B cell (primary cell): ENCODE measurements at regions not wholly inside any gene's neighbourhood (a gene's known extent, or its start where the extent isn't known, plus 50 kb on each side); places are given as distances from the start of the nearest gene placed in this dataset.

Experiments
- ATAC-seq: fragments of 200-7000 bp; cut with Tn5 transposase; one replicate; pipeline ENCODE4 v1.10.0; 2021; ENCODE audit warnings: low read depth, mild to moderate bottlenecking, moderate number of reproducible peaks, moderate library complexity
- CTCF ChIA-PET: fragments of 350-600 bp; sonication (Branson Sonifier 250); formaldehyde crosslinking; loops from one replicate; lab custom pipeline; 2021; ENCODE audit warnings: antibody characterized with exemption, inconsistent platforms; lab: Charles Lee
- POLR2A ChIA-PET: fragments of 350-600 bp; sonication (Branson Sonifier 250); formaldehyde crosslinking; loops from one replicate; lab custom pipeline; 2021; ENCODE audit warnings: antibody characterized with exemption; lab: Charles Lee
- DNase-seq: peaks from one replicate; pipeline ENCODE4 v3.0.0; 2013
- H2AFZ ChIP-seq: 2 replicates; pipeline ENCODE4 v1.6.1; 2012; ENCODE audit warnings: mild to moderate bottlenecking, low read depth, low read length; ENCODE audit not compliant: insufficient read depth, poor library complexity, severe bottlenecking
- H3K27ac ChIP-seq, 2 donors: 1 replicate in 1 of 2; 2 replicates in 1 of 2; pipeline ENCODE4 v1.5.1; 2012 to 2013; ENCODE audit warnings: low read length in 2 of 2, mild to moderate bottlenecking in 2 of 2, moderate library complexity in 1 of 2
- H3K27me3 ChIP-seq, 4 experiments: fragments of 200-600 bp in 1 of 4; sonication (generic) in 1 of 4; replicated peaks in 1 of 4; 1 replicate in 2 of 4; 2 replicates in 2 of 4; pipeline versions ENCODE4 v1.6.1 to v1.7.0; 2013 to 2016; ENCODE audit warnings: low read length in 3 of 4, mild to moderate bottlenecking in 2 of 4, mixed read lengths in 1 of 4, moderate library complexity in 1 of 4; ENCODE audit not compliant: insufficient read depth in 4 of 4, control insufficient read depth in 3 of 4; ENCODE audit errors: control extremely low read depth in 1 of 4
- H3K36me3 ChIP-seq, 2 experiments: replicated peaks in 1 of 2; 1 replicate in 1 of 2; 2 replicates in 1 of 2; pipeline versions ENCODE4 v1.6.1 to v1.7.1; 2013; ENCODE audit warnings: low read length in 1 of 2; ENCODE audit not compliant: insufficient read depth in 2 of 2, control insufficient read depth in 1 of 2; ENCODE audit errors: control extremely low read depth in 1 of 2, extremely low read depth in 1 of 2
- H3K4me1 ChIP-seq, 2 donors: fragments of 200-600 bp in 1 of 2; sonication (generic) in 1 of 2; 1 replicate in 1 of 2; 2 replicates in 1 of 2; pipeline versions ENCODE4 v1.5.1 to v1.6.1; 2013 to 2017; ENCODE audit warnings: low read length in 2 of 2; ENCODE audit not compliant: control insufficient read depth in 2 of 2, insufficient read depth in 2 of 2
- H3K4me2 ChIP-seq: replicated peaks from 2 replicates; pipeline ENCODE3; 2012; ENCODE audit warnings: mild to moderate bottlenecking, low read depth, low read length; ENCODE audit not compliant: poor library complexity, severe bottlenecking
- H3K4me3 ChIP-seq, 5 experiments: fragments of 200-600 bp in 1 of 5; sonication (generic) in 1 of 5; 1 replicate in 3 of 5; 2 replicates in 2 of 5; pipeline versions ENCODE4 v1.5.1 to v1.7.0; 2011 to 2016; ENCODE audit warnings: low read length in 4 of 5, mild to moderate bottlenecking in 4 of 5, low read depth in 2 of 5, control low read depth in 1 of 5, moderate library complexity in 1 of 5; ENCODE audit not compliant: insufficient read depth in 1 of 5; ENCODE audit errors: control extremely low read depth in 1 of 5, extremely low read depth in 1 of 5
- H3K79me2 ChIP-seq: fragments of 200-600 bp; sonication (generic); one replicate; pipeline ENCODE4 v1.6.0; 2016; ENCODE audit warnings: low read length; ENCODE audit not compliant: control insufficient read depth, insufficient read depth
- H3K9ac ChIP-seq: fragments of 200-600 bp; sonication (generic); 2 replicates; pipeline ENCODE4 v1.6.1; 2017; ENCODE audit warnings: mild to moderate bottlenecking, low read length, moderate library complexity
- H3K9me3 ChIP-seq, 3 donors: one replicate each; pipeline versions ENCODE4 v1.6.1 to v1.7.1; 2013; ENCODE audit warnings: low read length in 2 of 3; ENCODE audit not compliant: control insufficient read depth in 2 of 3, insufficient read depth in 1 of 3; ENCODE audit errors: control extremely low read depth in 1 of 3
- H4K20me1 ChIP-seq: 2 replicates; pipeline ENCODE4 v1.6.0; 2012; ENCODE audit warnings: mild to moderate bottlenecking, low read length; ENCODE audit not compliant: insufficient read depth, control insufficient read depth, poor library complexity, severe bottlenecking
- H3K27ac Mint-ChIP-seq: one replicate; pipeline ENCODE4 v1.8.0; 2021; ENCODE audit warnings: mixed read lengths
- H3K27me3 Mint-ChIP-seq: one replicate; pipeline ENCODE4 v1.8.0; 2021; ENCODE audit warnings: mixed read lengths
- H3K4me1 Mint-ChIP-seq: one replicate; pipeline ENCODE4 v1.8.0; 2021; ENCODE audit warnings: mixed read lengths
- H3K4me3 Mint-ChIP-seq: one replicate; pipeline ENCODE4 v1.8.0; 2021; ENCODE audit warnings: mixed read lengths
- H3K9me3 Mint-ChIP-seq: one replicate; pipeline ENCODE4 v1.8.0; 2022; ENCODE audit warnings: mixed read lengths; ENCODE audit not compliant: insufficient read depth
- CTCF ChIP-seq: fragments of 200-600 bp; IDR thresholded peaks from one replicate; pipeline ENCODE4 v1.8.0; 2022; ENCODE audit warnings: antibody characterized with exemption, mild to moderate bottlenecking
- EZH2 ChIP-seq: IDR thresholded peaks from 2 replicates; pipeline ENCODE4 v1.6.1; 2012; ENCODE audit warnings: borderline replicate concordance, low read depth, mild to moderate bottlenecking, moderate library complexity, low read length; ENCODE audit not compliant: insufficient read depth, poor library complexity, severe bottlenecking
- WGBS: methylation state at CpG from one replicate; pipeline ENCODE4 v1.1.5; 2013; ENCODE audit warnings: missing lambda C conversion rate; ENCODE audit not compliant: insufficient coverage; 5-methylcytosine and 5-hydroxymethylcytosine counted together
- intact Hi-C: fragments of 100-400 bp; cut with micrococcal nuclease; formaldehyde crosslinking; loops from one replicate; pipeline ENCODE4 v1.10.0; 2022

GRCh38 chr20:50344232-50345071 lies 153.8 kb downstream of the CEBPB start:
- TF ChIP-seq CTCF, result no peak
- no peak for TF ChIP-seq EZH2
- H3K9me3 ChIP-seq, result peaks cover 0 to 5% (median 0%) of the 10 kb centered on the region in 3 donors
- no peak overlapping the region for H3K4me3 ChIP-seq
- ATAC-seq (no peak), DNase-seq (no peak)
- CTCF ChIA-PET, result no interaction called here
- H4K20me1 ChIP-seq, result no peaks in the 10 kb centered on the region
- H3K27ac Mint-ChIP-seq, result no peak overlapping the region
- POLR2A ChIA-PET, result interaction anchor here (0.6 kb wide), 1 partner anchor 143 kb away, joined by 3 read pairs; no protein-coding TSS in a partner anchor
- H3K27me3 ChIP-seq, result peaks cover 0 to 40% (median 12%) of the 10 kb centered on the region in 4 experiments
- H3K36me3 ChIP-seq, result no peaks in the 10 kb centered on the region
- no peaks in the 10 kb centered on the region for H3K9me3 Mint-ChIP-seq
- H2AFZ ChIP-seq, result no peak overlapping the region
- H3K9ac ChIP-seq, result no peak overlapping the region
- H3K4me3 Mint-ChIP-seq, result no peak overlapping the region
- H3K4me1 ChIP-seq, result peaks cover 14 to 22% of the 10 kb centered on the region in 2 donors
- peaks cover 30% of the 10 kb centered on the region for H3K4me1 Mint-ChIP-seq
- no peak overlapping the region for H3K27ac ChIP-seq
- no peaks in the 10 kb centered on the region for H3K79me2 ChIP-seq
- H3K4me2 ChIP-seq, result no peak overlapping the region
- intact Hi-C loops, result loop anchor here (10.0 kb wide), 1 partner anchor 540 kb away; no protein-coding TSS in a partner anchor
- WGBS, result 93% methylated on average over 9 of the region's 11 CpGs
- peaks cover 41% of the 10 kb centered on the region for H3K27me3 Mint-ChIP-seq
